ENCODE measurements at regions not wholly inside any gene's neighbourhood (a gene's known extent, or its start where the extent isn't known, plus 50 kb on each side); places are given as distances from the start of the nearest gene placed in this dataset.

DNA sequence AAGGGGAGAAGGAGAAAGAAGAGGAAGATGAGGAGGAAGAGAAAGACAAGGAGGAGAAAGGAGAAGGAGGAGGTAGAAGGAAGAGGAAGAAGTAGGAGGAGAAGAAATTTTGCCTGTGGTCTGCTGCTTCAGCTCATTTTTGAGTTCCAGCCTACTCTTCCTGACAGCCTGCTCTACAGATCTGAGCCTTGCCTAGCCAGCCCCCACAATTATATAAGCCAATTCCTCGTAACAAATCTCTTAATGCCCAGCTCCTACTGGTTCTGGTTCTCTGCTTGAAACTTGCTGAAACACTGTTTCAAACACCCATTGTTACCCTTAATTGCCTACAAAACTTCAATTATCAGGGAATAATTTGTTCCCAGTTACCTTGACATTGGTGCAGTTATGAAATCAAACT lies 1014.2 kb upstream of the CELF4 start:
- no peak for TF ChIP-seq EZH2phosphoT487 (IDR thresholded peaks at IDR 0.05; ENCODE audit: borderline replicate concordance, low read length)
- TF ChIP-seq CTCF (conservative IDR thresholded peaks at IDR 0.05; ENCODE audit: low read depth, low read length), result no peak
- no peak for TF ChIP-seq EZH2 (IDR thresholded peaks at IDR 0.05; ENCODE audit: low read length, unreplicated experiment)
